MG63 (cell line): ENCODE measurements at regions not wholly inside any gene's neighbourhood (a gene's known extent, or its start where the extent isn't known, plus 50 kb on each side); places are given as distances from the start of the nearest gene placed in this dataset.

Experiments used
- DNase-seq: peaks from one replicate; pipeline ENCODE4 v3.0.0-alpha.2; 2020
- H3K27me3 ChIP-seq: fragments of 250-450 bp; sonication (Bioruptor Pico); 2 replicates; pipeline ENCODE4 v1.5.1; 2020; ENCODE audit warnings: mild to moderate bottlenecking, moderate library complexity
- H3K36me3 ChIP-seq: fragments of 250-450 bp; sonication (Bioruptor Pico); 2 replicates; pipeline ENCODE4 v1.5.1; 2020; ENCODE audit warnings: mild to moderate bottlenecking, moderate library complexity
- H3K4me3 ChIP-seq: fragments of 250-450 bp; sonication (Bioruptor Pico); 2 replicates; pipeline ENCODE4 v1.5.1; 2020; ENCODE audit warnings: mild to moderate bottlenecking, moderate library complexity
- H3K9me3 ChIP-seq: fragments of 250-450 bp; sonication (Bioruptor Pico); 2 replicates; pipeline ENCODE4 v1.5.1; 2020; ENCODE audit warnings: mild to moderate bottlenecking, moderate library complexity

DNA sequence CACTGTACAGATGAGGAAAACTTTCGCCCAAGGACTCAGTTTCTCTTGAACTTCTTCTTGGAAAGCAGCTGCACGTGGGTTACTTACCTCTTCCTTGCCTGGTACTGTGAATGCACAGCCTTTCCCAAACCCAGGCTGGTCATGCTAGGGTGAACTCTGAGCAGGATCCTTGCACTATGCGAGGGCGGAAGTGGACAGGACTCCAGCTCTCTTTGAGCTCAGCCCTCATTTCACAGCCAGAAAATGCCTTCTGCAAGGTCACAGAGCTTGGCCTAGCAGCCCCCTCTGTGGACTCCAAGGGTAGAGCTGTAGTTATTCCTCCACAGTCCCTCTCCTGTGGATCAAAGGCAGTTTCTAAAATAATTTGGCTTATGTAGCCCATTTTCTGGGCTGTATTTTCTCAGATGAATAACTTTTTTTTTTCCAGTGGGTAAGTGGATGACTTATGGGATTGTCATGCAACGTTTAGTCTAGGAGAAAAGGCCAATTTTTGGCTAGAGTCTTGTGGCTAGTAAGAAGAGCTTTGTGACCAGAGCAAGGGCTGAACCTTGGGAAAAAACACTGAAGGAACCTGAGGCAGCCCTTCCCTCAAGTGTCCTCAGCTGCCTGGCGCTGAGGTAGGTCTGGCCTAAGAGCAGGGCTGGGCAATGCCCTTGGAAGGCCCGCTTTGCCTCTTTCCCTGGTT, 172.7 kb downstream of the SCP2D1 start:
- Histone ChIP-seq H3K4me3 (no peak overlapping the region), H3K36me3 (no peaks in the 10 kb centered on the region), H3K27me3 (no peaks in the 10 kb centered on the region), H3K9me3 (no peaks in the 10 kb centered on the region)
- DNase-seq = no peak

DNA sequence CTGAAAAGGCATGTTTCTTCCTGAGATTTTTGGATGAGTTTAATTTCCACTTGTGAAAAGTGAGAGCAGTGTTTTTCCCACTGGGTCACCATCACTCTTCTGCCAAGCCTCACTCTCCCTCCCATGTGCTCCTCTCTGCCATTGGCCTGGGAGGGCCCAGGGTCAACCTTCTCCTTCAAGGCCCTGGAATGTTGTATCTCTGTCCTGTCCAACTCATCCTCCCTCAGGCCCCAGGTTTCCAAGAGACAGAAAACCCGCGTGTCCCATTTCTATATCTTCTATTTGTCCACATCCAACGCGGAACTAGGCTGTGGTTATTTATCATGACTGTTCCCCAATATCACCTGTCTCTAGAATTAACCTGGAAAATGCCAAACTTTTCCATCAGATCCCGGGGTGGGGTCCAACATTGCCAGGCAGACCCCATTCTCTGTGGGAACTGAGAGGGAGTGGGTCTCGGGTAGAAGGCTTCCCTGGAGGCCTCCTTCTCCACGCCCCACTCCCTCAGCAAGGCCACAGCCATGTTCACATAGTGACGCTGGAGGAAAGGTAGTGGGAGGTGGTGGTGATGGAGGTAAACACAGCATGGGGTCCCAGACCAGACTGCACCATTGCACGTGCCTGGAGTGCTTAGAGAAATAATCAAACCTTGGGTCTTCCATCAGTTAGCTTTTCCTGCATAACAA, 173.5 kb downstream of the SCP2D1 start:
- H3K27me3 ChIP-seq = no peaks in the 10 kb centered on the region
- no peaks in the 10 kb centered on the region for H3K36me3 ChIP-seq
- no peak for DNase-seq
- H3K9me3 ChIP-seq = no peaks in the 10 kb centered on the region
- no peak overlapping the region for H3K4me3 ChIP-seq

DNA sequence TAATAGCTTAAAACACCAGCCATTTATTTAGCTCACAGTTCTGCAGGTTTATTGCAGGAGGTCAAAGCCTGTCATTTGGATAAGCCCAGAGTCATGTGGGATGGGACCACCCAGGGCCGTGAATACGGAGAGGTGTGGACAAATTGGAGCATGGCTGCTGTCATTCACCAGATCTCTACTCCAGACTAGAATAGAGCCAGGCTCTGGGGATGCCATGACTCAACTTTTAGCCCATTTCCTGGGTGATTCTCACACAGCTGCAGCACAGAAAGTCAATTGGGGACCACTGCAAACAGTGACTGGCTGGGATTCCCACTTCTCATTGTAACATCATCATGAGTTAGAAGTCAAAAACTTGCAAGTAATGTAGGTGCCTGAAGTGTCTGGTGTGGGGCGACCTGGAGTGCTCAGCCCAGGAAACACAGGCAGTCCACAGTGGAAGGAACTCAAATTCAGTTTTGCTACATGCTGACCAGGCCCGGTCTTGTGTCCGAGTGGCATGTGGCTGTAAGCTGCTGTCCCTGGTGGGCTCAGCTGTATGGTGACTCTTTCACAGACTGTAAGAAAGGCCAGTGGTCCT, 174.3 kb downstream of the SCP2D1 start:
- Histone ChIP-seq H3K36me3 (no peaks in the 10 kb centered on the region), H3K4me3 (no peak overlapping the region), H3K27me3 (no peaks in the 10 kb centered on the region), H3K9me3 (no peaks in the 10 kb centered on the region)
- no peak for DNase-seq

DNA sequence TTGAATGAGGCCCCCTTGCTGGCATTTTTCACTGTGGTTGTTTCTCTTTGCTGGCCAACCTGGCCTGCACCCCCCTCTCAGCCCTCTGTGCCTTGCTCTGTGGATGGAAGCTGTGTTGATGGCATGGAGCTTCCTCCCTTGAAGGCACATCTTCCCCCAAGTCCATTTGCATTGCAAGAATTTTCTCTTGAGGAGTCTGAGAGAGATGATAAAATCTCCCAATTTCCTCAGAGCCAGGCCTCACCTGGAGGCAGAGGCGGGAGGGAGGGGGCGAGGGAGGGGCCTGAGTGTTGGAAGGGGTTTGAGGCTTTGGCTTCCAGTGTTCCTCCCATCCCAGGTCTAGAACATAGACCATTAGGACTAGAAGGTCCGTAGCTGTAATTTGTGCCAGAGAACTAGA, 175.1 kb downstream of the SCP2D1 start:
- no peaks in the 10 kb centered on the region for H3K27me3 ChIP-seq
- no peak overlapping the region for H3K4me3 ChIP-seq
- no peaks in the 10 kb centered on the region for H3K36me3 ChIP-seq
- DNase-seq = no peak
- H3K9me3 ChIP-seq = no peaks in the 10 kb centered on the region

DNA sequence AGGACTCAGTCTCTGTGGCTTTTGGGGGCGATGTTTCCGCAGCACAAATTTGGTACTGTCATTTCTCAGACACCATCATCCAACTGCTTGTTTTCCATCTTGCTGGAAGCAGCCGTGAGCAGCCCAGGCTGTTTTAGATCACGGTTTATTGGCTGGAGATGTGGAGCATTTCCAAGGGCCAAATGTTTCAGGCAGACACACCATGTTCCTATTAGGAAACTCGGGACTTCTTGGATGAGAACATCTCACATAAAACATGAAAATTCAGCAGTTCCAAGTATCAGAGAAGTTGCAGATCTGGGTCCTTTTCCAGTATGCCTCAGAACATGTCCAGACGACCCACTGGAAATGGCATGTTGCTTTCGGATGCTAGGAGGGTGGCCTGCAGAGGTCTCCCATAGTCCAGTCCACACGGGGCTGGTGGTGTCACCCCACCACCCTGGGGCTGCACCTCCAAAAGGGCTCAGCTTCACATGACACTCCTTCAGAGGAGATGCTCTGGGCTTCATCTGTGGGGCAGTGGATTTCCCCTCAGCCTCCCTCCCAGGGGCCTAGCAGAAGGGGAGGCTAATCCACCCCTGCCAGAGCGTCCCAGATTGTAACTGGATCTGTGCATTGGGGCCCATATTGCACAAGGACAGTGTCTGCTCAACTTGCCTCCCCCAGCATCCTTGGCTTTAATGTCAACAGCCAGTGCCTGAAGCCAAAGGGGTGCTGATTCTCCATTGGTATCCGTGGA, 176.3 kb downstream of the SCP2D1 start:
- no peak for DNase-seq
- Histone ChIP-seq H3K9me3 (no peaks in the 10 kb centered on the region), H3K4me3 (no peak overlapping the region), H3K36me3 (no peaks in the 10 kb centered on the region), H3K27me3 (no peaks in the 10 kb centered on the region)

DNA sequence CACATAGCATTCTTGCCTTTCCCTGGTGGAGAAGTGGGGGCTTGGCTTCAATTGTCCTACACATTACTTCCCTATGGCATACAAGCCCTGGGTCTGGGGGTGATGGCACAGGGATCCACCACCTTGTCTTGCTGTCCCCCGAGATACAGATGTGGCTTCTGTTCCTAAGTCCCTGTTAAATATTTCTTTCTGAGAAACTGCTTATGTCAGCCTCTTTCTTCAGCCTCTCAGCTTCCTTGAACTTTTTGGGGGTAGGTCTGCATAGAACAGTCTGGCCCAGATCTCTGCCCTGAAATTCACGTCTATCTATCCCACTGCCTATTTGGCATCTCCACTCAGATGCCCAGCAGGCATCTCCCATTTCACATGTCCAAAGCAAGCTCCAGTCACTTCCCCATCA, 177.4 kb downstream of the SCP2D1 start:
- Histone ChIP-seq H3K4me3 (no peak overlapping the region), H3K27me3 (no peaks in the 10 kb centered on the region), H3K9me3 (no peaks in the 10 kb centered on the region), H3K36me3 (no peaks in the 10 kb centered on the region)
- DNase-seq = no peak

DNA sequence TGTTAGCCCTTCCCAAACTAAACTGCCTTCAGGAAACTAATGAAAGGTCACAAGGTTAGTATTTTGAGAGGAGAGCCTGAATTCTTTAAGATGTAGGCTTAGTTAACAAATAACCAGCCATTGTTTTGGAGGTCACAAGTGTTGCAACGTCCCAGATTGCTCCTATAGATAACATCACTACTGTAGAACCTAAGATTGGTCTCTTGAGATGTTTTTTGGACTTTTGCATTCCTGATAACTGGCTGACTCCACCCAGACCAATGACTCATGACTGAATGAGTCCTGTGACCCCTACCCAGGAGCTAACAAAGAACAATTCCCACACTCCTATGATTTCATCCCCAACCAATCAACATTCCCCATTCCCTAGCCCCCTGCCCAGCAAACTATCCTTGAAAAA, 178.8 kb downstream of the SCP2D1 start:
- no peaks in the 10 kb centered on the region for H3K9me3 ChIP-seq
- no peaks in the 10 kb centered on the region for H3K36me3 ChIP-seq
- H3K4me3 ChIP-seq = no peak overlapping the region
- H3K27me3 ChIP-seq = no peaks in the 10 kb centered on the region
- DNase-seq = no peak

DNA sequence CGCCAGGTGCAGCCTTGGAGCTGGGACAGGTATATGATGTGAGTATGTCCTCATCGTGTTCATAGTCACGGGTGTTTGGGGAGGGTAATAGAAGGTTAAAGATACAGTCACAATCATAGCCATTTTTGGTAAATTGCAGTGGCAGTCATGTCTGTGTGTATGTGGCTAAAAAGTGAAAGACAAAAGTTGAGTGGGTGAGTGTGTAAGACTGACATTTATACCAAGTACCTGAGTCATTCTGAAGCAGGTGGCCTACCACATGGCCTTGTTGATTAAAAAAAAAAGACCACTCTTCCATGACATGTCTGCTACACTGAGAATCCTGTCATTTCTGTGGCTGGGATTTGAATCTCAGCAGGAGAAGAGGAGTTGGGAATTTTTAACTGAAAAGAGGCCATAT, 181.9 kb downstream of the SCP2D1 start:
- Histone ChIP-seq H3K36me3 (no peaks in the 10 kb centered on the region), H3K27me3 (no peaks in the 10 kb centered on the region), H3K9me3 (no peaks in the 10 kb centered on the region), H3K4me3 (no peak overlapping the region)
- no peak for DNase-seq

DNA sequence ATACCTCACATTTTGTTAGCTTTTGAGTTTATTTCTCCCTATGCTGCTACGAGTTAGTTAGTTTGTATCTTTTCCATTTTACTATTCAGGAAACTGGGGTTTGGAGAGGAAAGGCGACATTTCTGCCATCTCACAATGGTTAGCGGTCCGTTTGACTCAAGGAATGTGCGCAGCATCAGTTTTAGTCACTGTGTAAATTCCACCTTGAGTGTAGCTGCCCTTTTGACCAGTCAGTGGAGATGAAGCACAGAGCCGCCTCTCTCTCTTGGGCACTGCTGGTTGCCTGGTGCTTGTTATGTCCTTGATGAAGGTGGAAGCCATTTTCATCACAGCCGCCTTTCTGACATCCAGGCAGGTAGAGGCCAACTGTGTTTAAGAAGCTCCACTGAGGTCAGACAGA, 185.5 kb downstream of the SCP2D1 start:
- Histone ChIP-seq H3K27me3 (no peaks in the 10 kb centered on the region), H3K36me3 (no peaks in the 10 kb centered on the region)
- no peak for DNase-seq

DNA sequence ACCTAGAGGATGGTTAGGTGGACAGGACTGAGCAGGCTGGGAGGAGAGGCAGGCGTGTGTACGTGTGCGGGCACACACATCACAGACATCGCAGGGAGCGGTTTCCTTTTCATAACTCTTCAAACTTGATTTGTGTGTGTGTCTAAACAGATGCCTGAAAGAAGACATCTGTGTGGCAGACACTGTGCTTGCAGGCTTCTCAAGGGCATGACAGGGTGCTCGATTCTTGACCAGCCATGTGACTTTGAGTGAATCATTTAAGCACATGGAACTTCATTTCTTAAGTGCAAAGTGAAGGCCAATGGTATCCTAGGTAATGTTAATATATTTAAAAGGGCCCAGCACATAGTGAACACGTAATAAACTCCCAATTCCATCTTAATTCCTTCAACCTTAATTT, 186.5 kb downstream of the SCP2D1 start:
- no peaks in the 10 kb centered on the region for H3K9me3 ChIP-seq
- no peak overlapping the region for H3K4me3 ChIP-seq
- no peaks in the 10 kb centered on the region for H3K27me3 ChIP-seq
- DNase-seq = no peak
- H3K36me3 ChIP-seq = no peaks in the 10 kb centered on the region

More for the DNA sequence above, 185.5 kb downstream of the SCP2D1 start:
- Histone ChIP-seq H3K9me3 (no peaks in the 10 kb centered on the region), H3K4me3 (no peak overlapping the region)

DNA sequence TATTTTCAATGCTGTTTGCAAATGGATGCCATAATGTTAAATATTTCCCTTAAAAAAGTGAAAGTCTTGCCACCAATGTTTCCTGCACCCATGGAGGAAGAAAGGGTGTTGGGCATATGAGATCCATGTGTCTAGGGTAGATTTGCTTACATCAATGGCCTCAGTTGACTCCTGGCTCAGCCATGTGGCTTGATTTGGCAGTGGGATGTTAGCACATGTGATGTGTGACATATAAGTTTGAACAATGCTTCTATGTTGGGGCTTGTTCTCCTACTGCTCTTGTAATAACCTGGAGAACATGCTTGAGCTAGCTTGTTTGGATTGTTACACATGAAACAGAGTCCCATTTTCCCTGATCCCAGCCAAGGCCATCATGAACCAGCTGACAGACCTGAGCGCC, 187.6 kb downstream of the SCP2D1 start:
- Histone ChIP-seq H3K36me3 (no peaks in the 10 kb centered on the region), H3K9me3 (no peaks in the 10 kb centered on the region), H3K4me3 (no peak overlapping the region), H3K27me3 (no peaks in the 10 kb centered on the region)
- no peak for DNase-seq

DNA sequence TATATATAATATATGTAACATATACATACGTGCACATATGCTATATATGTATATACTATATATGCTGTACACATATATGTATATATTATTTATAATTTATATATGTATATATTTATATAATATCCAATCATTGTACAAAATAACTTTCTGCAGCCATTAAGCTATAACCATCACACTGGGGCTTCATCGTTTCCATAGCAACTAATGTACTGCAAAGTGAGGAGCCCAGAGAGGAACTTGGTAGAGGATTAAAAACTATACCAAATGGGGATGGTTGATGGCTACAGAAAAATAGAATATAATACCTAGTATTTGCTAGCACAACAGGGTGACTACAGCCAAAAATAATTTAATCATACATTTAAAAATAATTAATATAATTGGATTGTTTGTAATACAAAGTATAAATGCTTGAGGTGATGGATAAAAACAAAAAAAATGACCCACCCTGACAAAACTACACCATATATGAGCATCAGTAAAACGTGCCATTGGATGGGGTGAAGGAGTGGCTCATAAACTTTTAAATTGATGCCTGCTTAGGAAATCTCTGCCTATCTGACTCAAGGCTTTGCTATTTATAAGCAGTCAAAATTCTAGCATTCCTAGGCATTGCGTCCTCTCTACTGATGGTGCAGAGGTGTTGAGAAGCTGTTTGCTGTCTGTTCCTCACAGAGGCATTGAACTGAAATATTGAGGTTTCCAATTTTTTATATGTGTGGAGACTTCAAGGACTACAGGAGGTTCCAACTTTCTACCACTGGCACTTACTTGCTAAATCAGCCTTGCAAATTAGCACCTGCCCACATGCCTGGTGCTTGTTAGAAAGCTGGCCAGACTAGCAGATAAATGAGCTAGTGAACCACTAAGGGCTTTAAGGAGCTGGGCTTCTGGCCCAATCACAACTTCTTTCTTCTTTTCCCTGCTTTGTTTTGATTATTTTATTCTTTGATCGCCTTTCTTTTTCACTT, 190.1 kb downstream of the SCP2D1 start:
- H3K4me3 ChIP-seq = no peak overlapping the region
- no peaks in the 10 kb centered on the region for H3K9me3 ChIP-seq
- H3K36me3 ChIP-seq = no peaks in the 10 kb centered on the region
- DNase-seq = no peak
- H3K27me3 ChIP-seq = no peaks in the 10 kb centered on the region

DNA sequence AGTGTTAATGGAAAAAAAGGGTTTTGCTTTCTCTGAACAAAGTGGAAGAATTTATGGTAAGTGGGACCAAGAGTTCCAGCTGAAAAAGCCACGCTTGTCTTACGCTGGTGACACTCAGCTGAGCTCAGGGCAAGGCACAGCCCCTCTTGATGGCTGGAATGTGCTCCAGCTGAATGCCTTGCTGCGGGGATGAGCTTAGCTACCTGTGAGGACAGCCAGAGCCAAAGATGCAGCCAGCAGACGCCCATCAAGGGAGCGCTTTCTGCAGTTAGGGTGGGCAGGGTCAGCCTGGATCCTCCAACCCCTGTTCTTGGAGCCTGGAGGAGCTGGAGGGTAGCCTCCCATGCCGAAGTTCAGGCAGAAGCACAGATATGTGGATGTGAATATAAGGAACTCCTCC, 191.4 kb downstream of the SCP2D1 start:
- Histone ChIP-seq H3K9me3 (no peaks in the 10 kb centered on the region), H3K4me3 (no peak overlapping the region), H3K27me3 (no peaks in the 10 kb centered on the region), H3K36me3 (no peaks in the 10 kb centered on the region)
- DNase-seq = no peak

DNA sequence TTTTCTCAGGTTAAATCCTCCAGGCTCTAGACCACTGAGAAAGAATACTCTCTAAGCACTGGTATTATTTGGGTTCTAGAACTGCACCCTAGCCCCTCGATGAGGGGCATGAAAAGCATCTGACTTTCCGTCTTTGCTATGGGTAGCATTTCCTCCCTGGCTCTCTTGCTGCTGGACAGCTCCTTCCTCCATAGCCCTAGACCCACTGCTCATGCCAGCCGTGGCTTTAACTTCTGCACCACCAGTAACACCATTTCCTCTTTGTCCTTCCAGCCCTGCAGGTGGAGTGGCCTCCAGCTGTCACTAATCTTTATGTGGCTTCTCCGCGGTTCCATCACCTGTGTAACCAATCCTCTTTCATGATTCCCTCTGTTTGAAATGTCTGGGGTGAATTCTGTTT, 194.9 kb downstream of the SCP2D1 start:
- DNase-seq = no peak
- Histone ChIP-seq H3K4me3 (no peak overlapping the region), H3K9me3 (no peaks in the 10 kb centered on the region), H3K27me3 (no peaks in the 10 kb centered on the region), H3K36me3 (no peaks in the 10 kb centered on the region)

DNA sequence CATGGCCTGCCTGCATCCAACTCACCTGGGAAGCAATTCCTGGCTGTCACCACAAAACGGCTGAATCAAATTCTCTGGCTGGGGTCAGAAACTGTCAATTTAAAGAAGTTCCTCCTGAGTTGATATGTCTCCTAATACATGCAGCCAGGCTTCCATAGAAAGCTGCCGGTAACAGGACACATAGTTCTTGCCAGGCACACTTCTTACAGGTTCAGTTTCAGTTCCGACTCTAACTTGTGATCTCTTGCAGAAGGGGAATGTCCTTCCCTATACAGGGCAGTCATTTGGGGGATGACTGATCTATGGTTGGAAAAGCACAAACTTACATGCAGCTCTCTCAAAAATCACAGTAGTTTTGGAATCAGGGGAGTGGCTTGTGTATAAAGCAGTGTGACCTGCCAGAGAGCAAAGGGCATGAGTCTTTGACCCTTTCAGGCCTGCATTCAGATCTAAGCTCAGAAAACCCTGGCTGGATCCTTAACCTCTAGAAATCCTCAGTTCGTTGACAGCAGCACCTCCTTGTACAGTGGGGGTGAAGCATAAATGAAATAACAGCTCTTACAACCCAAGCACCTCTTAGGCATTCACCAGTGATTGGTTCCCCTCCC, 195.6 kb downstream of the SCP2D1 start:
- no peak overlapping the region for H3K4me3 ChIP-seq
- H3K36me3 ChIP-seq = no peaks in the 10 kb centered on the region
- DNase-seq = no peak
- H3K27me3 ChIP-seq = no peaks in the 10 kb centered on the region
- no peaks in the 10 kb centered on the region for H3K9me3 ChIP-seq

DNA sequence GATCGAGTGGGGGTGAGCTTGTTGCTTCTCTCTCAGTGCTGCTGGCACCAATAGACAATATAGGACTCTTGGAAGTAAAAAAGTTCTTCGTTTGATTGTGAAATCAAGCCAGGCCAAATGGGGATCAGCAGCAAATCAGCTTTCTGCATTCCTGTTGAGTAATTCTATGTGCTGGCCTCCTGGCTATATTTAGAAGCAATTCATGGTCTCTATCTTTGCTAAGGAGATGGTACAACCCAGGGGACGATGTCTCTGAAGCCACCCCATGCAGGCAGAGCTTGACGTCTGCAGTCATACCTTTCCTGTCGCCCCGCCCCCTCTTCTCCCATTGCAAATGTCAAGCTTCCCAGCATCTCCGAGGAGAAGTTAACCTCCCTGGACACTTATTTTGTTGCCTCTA, 199.1 kb downstream of the SCP2D1 start:
- Histone ChIP-seq H3K9me3 (no peaks in the 10 kb centered on the region), H3K36me3 (no peaks in the 10 kb centered on the region), H3K27me3 (no peaks in the 10 kb centered on the region), H3K4me3 (no peak overlapping the region)
- DNase-seq = no peak
